Coronary artery (tissue), 2 donors: ENCODE measurements at regions not wholly inside any gene's neighbourhood (a gene's known extent, or its start where the extent isn't known, plus 50 kb on each side); places are given as distances from the start of the nearest gene placed in this dataset.

ENCODE experiments used
- DNase-seq: peaks from one replicate; pipeline ENCODE4 v3.0.0-alpha.2; 2017; ENCODE audit warnings: low spot score
- H3K27ac ChIP-seq, 2 donors: fragments of 200-600 bp; sonication (generic); one replicate each; pipeline ENCODE4 v1.5.1; 2016 to 2019
- H3K4me3 ChIP-seq: fragments of 200-600 bp; sonication (generic); 2 replicates; pipeline ENCODE4 v1.5.1; 2016; ENCODE audit warnings: mild to moderate bottlenecking, moderate library complexity
- TF ChIP-seq, protein P1 (sequence below): fragments of 200-600 bp; sonication (generic); IDR thresholded peaks from one replicate; pipeline ENCODE4 v1.5.1; 2019; ENCODE audit warnings: antibody characterized with exemption

DNA sequence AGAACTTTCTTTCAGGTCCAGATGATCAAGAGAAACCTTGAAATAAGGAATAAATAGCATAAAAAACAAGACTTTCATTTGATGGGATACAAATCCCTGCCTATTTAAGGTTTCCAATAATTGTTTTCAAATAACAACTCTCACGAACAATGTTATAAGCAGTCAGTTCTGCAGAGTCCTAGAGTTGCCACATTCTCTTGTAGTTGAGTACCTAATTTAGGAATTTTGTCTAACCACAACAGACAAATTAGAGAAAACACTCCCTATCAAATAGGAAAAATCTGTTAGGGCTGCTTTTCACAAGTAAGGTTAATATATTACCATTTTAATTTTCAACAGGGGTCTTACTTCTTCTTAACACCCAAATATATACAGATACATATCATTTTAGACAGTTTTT is 130.1 kb upstream of the CDH20 start:
- TF ChIP-seq, protein P1, sequence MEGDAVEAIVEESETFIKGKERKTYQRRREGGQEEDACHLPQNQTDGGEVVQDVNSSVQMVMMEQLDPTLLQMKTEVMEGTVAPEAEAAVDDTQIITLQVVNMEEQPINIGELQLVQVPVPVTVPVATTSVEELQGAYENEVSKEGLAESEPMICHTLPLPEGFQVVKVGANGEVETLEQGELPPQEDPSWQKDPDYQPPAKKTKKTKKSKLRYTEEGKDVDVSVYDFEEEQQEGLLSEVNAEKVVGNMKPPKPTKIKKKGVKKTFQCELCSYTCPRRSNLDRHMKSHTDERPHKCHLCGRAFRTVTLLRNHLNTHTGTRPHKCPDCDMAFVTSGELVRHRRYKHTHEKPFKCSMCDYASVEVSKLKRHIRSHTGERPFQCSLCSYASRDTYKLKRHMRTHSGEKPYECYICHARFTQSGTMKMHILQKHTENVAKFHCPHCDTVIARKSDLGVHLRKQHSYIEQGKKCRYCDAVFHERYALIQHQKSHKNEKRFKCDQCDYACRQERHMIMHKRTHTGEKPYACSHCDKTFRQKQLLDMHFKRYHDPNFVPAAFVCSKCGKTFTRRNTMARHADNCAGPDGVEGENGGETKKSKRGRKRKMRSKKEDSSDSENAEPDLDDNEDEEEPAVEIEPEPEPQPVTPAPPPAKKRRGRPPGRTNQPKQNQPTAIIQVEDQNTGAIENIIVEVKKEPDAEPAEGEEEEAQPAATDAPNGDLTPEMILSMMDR = no peak
- Histone ChIP-seq H3K27ac (no peak overlapping the region), H3K4me3 (no peak overlapping the region)
- no peak for DNase-seq

DNA sequence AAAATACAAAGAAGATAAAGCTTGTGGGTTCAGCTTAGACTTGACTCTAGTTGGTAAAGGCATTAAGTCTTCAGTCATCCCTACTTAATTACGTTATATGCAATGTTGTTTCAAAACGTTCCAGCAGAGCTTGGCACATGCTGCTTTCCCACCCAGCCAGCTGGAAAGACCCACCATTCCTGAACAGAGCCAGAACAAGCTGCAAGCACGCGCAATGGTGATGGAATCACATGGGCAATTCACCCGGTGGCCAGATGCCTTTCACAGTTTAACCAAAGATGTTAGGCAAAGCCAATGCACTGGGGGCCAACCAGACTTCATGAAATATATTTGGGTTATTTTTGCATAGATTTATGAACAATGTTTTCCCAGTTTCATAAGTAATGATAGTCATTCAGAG is 123.4 kb upstream of the CDH20 start:
- Histone ChIP-seq H3K27ac (no peak overlapping the region), H3K4me3 (no peak overlapping the region)
- DNase-seq = no peak
- TF ChIP-seq, protein P1 = no peak

DNA sequence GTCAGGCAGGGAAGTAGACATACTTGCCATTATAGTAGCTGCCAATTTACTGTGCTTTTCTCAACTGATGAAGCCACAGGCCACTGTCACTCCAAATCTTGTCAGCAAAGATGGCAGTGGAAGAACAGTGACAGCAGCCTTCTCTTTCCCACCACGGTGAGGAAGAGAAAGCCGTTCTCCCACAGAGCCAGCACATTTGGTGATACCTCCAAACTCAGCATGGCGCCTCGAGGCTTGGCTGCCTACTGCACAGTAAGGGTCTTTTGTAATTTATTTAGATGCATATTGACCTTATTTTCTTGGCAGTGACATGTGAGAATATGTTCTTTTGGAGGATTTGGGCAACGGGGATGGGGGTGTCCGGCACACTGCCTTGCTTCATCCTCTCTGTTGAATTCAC is 117.2 kb upstream of the CDH20 start:
- TF ChIP-seq, protein P1 = no peak
- no peak overlapping the region for H3K4me3 ChIP-seq
- no peak overlapping the region for H3K27ac ChIP-seq
- DNase-seq = no peak

DNA sequence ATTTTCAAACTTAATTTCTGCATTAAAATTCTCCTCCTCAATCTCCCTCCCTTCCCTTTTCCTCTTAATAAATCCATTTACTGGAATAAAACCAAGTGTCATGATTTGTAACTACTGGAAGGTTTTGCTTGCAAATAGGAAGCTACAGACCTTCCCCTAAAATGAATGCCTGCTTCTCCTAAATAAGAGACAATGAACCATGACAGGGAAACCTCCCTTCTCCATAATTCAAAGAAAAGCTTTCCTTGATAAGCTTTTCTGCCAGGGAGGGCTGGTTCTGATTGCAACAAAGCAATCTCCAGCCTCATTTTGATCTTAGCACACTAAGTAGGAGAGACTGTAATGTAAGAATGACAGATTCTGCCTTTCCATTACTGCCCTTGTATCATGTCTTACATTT is 111.0 kb upstream of the CDH20 start:
- Histone ChIP-seq H3K27ac (no peak overlapping the region), H3K4me3 (no peak overlapping the region)
- DNase-seq = no peak
- TF ChIP-seq, protein P1 = no peak

DNA sequence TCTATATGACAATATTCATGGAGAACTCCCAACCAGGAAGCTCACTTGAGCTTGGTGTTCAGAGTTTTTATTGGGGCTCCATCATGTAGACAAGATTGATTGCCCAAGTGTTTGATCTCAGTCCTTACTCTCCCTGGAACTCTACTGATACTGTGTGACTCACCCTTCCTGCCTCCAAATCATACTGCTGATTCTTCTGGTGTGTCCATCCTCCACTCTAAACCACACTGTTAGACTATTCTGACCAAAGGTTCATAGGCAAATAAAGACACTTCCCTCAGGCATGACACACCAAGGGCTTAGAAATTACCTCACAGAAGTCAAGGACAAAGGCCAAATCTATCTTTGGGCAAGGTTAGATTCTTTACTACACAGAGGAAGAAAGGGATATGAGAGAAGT is 107.9 kb upstream of the CDH20 start:
- no peak overlapping the region for H3K4me3 ChIP-seq
- DNase-seq = no peak
- TF ChIP-seq, protein P1 = no peak
- no peak overlapping the region for H3K27ac ChIP-seq

DNA sequence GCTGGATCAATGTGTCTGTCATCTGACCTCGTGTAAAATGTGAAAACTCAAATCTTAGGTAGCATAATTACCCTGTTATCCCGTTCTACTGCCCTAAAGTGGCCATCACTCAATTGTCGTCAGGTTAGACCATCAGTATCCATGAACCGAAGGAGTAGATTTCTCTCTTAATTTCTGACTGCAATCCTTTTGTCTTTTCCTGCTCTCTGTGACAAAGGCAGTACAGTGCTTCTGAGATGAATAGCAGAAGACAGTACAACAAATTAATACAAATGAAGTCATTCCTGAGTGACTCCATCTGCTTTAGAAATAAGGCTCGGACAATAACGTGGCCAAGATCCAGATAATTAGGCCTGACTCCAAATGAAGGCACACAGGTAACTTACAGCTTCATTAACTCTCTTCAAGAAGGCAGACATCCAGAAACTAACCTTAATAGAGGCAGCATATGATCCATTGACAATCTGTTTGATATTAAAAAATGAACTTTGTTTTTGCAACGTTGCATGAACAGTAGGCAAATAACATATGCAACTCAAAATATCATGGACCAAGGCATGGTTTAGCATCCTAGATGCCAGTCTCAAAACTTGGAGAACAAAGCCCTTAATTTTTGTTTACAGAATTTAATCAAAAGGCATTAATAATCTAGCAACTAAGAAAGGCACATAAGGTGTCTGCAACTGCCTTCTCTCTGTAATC is 96.7 kb upstream of the CDH20 start:
- Histone ChIP-seq H3K27ac (no peak overlapping the region), H3K4me3 (no peak overlapping the region)
- TF ChIP-seq, protein P1 = no peak
- no peak for DNase-seq

DNA sequence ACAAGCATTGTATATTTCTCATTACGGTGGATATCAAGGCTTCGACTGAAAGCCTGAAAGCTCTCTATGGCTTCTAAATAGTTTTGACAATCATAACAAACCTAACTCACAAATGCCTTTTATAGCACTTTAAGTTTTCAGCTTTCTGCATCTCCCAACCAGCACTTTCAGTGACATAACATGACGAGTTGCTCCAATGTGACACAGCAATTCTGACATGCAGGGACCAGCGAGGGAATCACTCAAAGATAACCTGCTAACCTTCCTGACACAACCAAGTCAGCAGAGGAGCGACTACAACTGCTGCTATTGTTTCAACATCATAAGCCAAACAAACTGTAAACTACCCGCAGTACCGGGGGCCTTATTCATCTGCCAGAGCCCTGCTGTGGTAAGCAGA is 95.7 kb upstream of the CDH20 start:
- DNase-seq = no peak
- no peak overlapping the region for H3K4me3 ChIP-seq
- no peak overlapping the region for H3K27ac ChIP-seq
- TF ChIP-seq, protein P1 = no peak
